ENCODE measurements at regions not wholly inside any gene's neighbourhood (a gene's known extent, or its start where the extent isn't known, plus 50 kb on each side); places are given as distances from the start of the nearest gene placed in this dataset.

DNA sequence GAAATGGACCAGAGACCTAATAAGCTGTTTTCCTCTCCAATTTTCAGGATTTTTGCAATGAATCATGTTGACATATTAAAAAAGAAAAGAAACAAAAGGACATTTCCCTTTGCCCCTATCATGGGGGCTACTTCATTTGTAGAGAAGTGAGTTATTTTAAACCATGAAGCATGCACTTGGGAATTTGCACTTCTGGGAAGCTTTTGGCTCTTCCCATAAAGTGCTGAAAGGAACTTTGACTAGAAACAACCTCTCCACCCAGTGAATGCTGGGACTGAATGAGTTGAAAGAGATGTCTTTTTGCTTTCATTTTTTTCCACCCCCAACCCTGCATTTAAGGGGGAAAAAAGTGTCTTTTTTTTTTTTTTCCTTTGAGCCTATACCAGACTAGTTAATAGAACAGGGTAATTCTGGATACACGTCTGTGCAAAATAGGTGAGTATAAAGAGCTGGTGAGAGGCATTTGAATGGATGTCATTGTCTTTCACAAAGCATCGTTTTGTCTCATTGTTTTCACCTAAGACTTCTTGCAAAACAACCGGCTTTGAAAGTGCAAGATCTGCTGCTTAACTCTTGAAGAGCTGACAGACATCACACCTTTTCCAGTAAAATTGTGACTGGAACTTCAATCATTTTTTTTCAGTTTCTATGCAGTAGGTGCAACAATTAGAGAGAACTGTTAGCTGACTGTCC, 138.7 kb upstream of the BACH2 start:
- DNase-seq (ENCODE audit: low read depth in 2 of 2), result no peak

- DNase-seq (ENCODE audit: low read depth in 2 of 2), result no peak
Observed at GRCh38 chr6:90434094-90434493, 137.5 kb upstream of the BACH2 start.

- no peak for DNase-seq (ENCODE audit: low read depth in 2 of 2)
Observed at GRCh38 chr6:90432937-90433336, 136.3 kb upstream of the BACH2 start.

GRCh38 chr6:90432041-90432775, 135.6 kb upstream of the BACH2 start:
- DNase-seq (ENCODE audit: low read depth in 2 of 2), result no peak

DNA sequence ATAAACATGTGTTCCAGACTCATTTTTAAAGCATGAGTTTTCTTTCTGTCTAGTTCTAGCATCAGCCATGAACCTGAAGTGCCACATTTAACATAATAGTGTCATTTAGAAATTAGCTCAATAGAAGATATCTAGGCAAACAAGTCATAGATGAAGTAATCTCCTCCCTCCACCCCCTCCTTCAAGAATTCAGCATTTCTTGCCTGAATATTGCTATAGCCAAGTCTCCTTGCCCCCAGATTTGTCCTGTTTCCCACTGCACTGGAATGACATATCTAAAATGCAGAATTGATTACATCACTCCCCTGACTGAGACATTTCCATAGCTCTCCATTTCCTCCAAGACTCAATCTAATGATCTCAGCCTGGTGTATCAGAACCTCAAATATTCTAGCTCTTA, 134.9 kb upstream of the BACH2 start:
- no peak for DNase-seq (ENCODE audit: low read depth in 2 of 2)

DNA sequence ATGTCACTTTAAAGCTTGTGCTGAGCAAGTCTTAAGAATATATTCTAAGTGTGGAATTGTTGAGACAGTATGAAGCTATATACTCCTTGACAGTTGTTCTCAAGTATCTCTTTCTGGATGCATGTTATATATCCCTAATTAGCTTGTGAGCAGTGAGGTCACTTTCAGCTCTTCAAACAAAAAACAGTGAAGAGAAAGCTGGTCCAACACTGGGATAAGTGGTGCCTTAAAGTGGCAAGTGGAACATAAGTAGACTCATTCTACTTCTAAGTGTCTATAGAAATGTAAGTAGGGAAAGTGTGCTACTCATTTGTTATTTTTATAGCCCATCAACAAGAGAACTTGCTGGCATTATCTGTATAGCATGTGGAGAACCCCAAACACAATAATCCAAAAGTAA, 133.1 kb upstream of the BACH2 start:
- no peak for DNase-seq (ENCODE audit: low read depth in 2 of 2)

DNA sequence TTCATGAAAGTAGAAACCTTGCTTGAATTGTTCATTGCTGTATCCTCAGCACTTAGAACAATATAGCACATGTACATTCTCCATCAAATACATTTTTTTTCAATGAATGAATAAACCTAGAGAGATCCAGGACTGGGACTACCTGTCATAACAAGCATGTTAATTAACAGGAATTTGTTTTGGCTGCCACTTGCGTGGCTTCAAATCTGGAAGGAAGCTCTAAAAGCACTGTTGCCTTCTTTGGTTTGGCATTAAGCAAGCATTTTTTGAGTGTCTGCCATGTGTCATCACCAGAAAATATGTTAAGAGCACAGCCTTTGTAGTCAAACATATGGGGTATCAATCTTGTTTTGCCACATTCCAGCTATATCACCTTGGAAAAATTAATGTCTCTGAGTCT, 131.9 kb upstream of the BACH2 start:
- DNase-seq (ENCODE audit: low read depth in 2 of 2), result no peak

- no peak for DNase-seq (ENCODE audit: low read depth in 2 of 2)
Observed at GRCh38 chr6:90425161-90425641, 128.6 kb upstream of the BACH2 start.

DNA sequence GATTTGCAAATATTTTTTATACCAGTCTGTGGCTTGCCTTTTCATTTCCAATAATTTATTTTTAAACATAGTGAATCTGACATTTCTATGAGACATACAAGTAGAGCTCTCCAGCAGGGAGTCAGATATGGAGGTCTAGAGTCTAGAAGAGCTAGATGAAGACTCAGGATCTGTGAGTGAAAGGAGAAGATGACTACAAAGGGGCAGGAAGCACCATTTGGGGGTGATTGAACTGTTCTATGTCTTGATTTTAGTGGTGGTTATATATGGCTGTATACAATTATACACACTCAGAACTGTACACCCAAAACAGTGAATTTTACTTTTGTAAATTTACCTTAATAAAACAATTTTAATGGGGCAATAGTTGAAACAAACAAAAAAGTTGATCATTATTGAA, 127.9 kb upstream of the BACH2 start:
- DNase-seq (ENCODE audit: low read depth in 2 of 2), result no peak

DNA sequence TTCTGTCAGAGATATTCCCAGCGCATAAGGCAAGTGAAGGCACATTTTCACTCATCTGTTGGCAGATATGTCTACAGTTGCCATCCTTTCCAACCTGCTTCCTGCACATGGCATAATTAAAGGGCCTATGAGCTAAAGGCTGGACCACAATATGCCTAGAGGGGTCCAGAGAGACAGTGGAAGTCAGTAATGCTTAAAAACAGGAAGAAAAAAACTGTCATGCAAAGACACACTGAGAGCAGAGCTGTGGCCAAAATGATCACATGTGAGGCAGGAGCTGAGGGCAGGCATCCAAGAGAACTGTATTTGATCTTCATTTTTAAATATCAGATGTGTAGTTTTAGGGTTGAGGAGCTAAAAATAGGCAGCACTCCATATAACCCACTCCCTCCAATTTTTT, 125.0 kb upstream of the BACH2 start:
- DNase-seq (ENCODE audit: low read depth in 2 of 2), result no peak

GRCh38 chr6:90420500-90420899, 123.9 kb upstream of the BACH2 start:
- no peak for DNase-seq (ENCODE audit: low read depth in 2 of 2)

GRCh38 chr6:90417385-90417784, 120.7 kb upstream of the BACH2 start:
- DNase-seq (ENCODE audit: low read depth in 2 of 2), result no peak

GRCh38 chr6:90416322-90416721, 119.7 kb upstream of the BACH2 start:
- no peak for DNase-seq (ENCODE audit: low read depth in 2 of 2)

GRCh38 chr6:90415178-90415577, 118.5 kb upstream of the BACH2 start:
- DNase-seq (ENCODE audit: low read depth in 2 of 2), result no peak

DNA sequence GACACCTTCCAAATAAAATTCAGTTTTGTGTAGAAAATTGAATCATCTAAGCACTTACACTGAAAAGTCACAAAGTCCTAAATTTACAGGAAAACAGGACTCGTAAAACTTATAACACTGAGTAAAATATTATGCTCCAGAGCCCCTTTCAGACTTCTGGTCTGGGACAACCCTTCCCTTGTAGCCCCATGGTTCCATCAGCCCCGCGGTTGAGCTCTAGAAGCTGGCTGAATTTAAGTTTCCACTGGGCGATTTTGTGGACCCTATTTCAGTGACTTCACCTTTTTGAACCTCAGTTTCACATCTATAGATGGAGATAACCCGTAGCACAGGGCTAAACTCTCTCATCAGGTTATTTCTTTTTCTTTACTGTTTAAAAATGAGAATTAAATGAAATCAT, 117.7 kb upstream of the BACH2 start:
- no peak for DNase-seq (ENCODE audit: low read depth in 2 of 2)

GRCh38 chr6:90413867-90414266, 117.2 kb upstream of the BACH2 start:
- peak; percentile 51 to 58 for DNase-seq (ENCODE audit: low read depth in 2 of 2)

GRCh38 chr6:90413396-90413795, 116.8 kb upstream of the BACH2 start:
- no peak for DNase-seq (ENCODE audit: low read depth in 2 of 2)

DNA sequence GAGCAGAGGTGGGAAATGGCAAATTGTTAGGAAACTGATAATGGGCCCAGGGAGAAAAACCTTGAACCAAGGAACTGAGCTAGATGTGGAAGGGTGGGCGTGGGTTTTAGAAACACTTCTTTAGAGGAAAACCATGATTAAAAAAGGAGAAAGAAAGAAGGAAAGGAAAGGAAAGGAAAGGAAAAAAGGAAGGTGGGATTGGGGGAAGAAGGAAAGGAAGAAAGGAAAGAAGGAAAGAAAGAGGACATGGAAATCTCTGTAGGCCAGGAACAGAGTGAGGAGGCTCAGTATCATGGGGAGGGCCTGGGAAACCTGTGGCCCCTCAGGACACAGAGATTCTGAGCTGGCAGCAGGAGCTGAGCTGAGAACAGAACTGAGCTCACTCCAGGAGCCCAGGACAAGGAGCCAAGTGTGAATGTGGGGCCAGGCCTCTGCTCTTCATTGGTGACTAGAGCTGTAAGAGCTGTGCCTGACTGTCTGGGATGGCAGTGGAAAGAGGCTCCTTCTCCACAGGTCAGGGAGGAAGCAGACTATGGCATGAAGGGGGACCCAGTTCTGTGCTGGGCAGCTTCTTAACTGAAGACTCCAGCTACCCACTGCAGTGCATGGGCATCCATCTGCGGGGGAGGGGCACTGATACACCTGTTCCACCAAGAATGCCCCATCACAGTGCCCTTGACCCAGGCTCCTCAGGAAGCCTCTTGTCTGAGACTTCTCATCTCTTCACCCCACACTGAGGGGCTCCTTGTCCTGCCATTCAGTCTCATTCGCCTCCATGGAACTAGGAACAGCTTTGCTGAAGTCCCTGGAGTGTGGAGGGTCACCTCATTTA, 116.1 kb upstream of the BACH2 start:
- DNase-seq (ENCODE audit: low read depth in 2 of 2), result no peak

DNA sequence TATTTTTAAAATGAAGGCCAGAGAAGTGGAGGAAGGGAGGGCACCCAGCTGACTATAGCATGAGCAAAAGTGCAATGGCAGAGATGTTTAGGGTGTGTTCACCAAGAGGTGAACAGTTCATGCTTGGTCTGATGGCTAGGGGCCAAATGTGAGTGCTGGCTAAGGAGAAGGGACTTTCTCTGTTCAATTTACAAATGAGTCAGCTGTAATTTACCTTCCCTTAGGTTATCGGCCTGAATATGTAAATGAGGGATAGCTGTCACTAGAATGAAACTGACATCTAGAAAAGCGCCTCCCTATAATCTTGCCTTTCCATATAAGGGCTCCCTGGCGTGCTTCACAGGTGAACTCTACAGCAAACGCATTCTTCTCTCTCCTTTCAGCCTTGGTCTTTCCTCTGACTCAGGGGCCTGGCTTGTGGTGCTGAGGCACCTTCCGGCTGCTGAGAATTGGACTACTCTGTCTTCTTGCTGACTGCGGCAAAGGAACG, 114.7 kb upstream of the BACH2 start:
- DNase-seq (ENCODE audit: low read depth in 2 of 2), result peak in 1 of 2 donors; percentile 23

GRCh38 chr6:90409700-90410099, 113.1 kb upstream of the BACH2 start:
- DNase-seq (ENCODE audit: low read depth in 2 of 2), result no peak

DNA sequence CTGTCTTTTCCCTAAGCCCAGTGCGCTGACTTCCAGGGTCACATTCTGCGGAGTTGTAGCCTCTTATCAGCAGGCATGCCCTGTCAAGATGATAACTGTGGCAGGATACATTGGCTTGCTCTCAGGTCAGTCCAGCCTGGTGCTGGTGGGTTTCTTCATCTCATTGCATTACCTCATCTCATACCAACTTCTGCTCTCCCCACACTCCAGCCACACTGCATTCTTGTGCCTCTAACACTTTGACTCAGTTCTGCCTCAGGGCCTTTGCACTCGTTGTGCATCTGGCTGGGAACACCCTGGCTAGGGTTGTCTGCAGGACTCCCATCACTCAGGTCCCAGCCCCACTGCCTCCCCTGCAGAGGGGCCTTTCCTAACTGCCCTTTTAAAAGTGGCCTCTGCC, 110.3 kb upstream of the BACH2 start:
- DNase-seq (ENCODE audit: low read depth in 2 of 2), result no peak

- no peak for DNase-seq (ENCODE audit: low read depth in 2 of 2)
Observed at GRCh38 chr6:90406142-90406794, 109.6 kb upstream of the BACH2 start.
